Amygdala (tissue), 56 donors: ENCODE measurements at regions not wholly inside any gene's neighbourhood (a gene's known extent, or its start where the extent isn't known, plus 50 kb on each side); places are given as distances from the start of the nearest gene placed in this dataset.
"Not testable (repeated sequence)": the region's sequence is repeated elsewhere in the genome, so short reads cannot be mapped to it uniquely, and the experiment has no call there.

Experiments used
- DNase-seq, 56 donors: peaks; one replicate each; lab custom pipeline; 2025; lab: John Stamatoyannopoulos, UW

DNA sequence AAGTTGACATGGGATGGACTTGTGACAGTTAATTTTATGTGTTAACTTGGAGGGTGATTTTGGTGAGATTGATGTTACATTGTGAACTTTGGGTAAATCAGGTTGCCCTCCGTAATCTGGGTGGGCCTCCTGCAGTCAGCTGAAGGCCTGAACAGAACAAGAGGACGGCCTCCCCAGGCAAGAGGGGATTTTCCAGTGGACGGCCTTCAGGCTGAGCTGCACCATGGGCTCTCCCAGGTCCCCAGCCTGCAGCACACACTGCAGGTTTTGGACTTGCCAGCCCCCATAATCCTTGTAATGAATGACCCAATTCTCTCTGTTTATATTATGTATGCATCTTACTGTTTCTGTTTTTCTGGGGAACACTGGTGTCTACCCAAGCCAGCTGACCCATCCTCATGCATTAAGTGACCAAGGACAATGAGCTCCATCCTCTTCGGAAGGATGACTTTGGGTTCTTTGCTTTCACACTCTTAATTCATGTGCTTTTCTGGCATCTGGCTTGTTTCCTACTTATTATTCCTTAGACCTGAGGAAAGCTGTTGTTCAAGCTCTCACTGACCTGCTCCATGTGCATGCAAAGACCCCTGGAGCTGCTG lies 64.2 kb downstream of the DACT2 start:
- no peak for DNase-seq

DNA sequence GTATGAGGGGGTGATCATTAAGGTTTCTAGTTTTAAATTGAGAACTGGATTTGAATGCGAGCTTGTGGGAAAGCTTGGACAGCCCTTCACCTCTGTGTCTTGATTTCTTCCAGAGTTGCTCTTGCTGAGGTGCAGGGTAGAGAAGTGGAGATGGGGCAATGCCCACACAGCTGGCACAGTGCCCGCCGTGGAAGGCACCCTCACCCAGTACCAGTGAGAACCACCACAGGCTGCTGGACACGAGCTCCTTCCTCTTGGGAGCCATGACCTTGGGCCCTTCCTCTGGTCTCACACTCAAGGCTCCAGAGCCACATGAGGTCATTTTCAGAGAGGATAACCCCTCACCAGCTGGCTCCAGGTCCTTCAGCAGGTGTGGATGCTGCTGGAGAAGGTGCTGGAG lies 67.3 kb downstream of the DACT2 start:
- no peak for DNase-seq

DNA sequence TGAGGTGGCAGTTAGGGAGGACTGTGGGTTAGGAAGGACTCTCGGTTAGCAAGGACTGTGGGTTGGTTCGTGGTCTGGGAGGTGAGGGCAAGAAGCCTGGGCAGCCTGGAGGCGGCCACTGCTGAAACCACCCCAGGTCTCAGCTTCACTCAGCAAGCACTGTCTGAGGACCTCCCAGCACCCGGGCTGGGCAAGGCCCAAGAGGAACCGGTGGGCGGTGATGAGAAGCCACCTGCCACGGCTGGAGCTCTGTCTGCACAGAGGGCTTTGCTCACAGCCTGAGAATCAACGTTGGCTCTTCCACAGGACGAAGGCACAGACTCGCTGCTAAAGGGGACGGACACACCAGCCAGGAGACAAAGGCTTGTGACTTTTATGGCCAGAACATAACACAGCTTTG lies 69.3 kb downstream of the DACT2 start:
- no peak for DNase-seq

DNA sequence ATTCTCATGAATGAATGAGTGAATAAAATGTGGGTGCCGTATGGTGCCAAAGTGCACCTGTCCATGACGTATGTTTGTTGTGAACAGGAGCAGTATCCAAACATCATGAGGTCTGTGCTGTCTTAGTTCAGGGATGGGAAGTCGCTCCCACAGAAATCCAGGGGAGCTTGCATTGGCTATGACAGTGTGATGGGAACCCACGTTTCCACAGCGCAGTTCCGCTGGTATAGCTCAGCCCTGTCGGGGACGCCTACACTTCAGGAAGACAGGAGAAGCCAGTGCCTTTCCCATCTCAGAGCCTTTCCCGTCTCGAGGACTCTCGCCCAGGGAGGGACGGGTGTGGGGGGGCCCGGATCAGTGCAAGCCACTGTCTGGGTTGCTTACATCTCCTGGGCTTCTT lies 69.8 kb downstream of the DACT2 start:
- DNase-seq = no peak

DNA sequence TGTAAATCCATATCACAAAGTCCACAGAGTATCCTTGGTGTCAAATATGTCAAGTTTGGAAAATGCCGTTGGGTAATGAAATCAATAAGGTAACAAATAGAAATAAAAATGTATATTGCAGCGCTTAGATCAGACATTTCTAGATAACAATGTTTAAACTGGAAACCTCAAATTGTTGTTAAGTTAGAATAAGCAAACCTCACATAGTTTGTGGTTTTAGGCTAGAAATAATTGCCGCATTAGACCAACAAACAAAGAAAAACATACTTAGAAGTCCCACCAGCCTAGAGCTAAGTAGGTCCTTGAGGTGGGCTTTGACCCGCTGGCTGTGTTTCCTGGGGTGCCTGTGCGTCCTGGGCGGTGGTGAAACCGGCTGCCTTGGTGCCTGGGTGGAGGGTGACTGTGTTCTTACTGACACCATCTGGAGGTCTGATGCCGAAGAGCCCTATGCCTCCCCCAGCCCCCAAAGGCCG lies 71.4 kb downstream of the DACT2 start:
- no peak for DNase-seq

DNA sequence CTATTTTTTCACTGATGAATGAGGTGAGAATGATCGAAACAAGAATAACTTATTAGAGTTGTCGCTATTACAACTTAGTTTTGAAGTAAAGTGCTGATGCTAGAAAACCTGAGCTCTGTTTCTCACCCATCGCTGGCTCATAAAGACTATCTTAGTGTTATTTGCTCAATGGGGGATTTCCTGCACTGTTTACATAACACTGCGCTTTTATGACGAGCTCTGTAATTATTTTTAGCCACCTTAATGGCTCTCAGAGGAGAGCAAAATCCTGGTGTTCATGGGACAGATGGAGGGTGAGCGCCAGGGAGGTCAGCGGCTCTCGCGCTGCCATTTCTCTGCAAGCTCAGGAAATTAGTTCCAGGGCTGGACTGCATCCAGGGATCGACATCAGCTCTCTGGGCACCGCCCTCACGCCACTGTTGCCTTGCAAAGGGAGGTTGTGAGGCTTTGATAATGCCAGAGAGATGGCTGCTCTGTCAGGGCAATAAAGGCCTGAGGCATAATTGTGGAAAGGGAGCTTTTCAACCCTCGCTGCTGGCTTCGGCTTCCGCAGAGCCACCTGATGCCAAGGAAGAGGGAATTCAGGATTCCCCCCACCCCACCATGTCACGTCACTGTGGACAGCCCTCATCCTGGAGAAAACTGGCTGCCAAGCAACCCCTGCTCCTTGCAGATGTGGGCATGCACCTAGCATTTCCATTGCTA lies 72.0 kb downstream of the DACT2 start:
- peak in 3 of 56 donors; percentile 6 to 19 (median 10) for DNase-seq

DNA sequence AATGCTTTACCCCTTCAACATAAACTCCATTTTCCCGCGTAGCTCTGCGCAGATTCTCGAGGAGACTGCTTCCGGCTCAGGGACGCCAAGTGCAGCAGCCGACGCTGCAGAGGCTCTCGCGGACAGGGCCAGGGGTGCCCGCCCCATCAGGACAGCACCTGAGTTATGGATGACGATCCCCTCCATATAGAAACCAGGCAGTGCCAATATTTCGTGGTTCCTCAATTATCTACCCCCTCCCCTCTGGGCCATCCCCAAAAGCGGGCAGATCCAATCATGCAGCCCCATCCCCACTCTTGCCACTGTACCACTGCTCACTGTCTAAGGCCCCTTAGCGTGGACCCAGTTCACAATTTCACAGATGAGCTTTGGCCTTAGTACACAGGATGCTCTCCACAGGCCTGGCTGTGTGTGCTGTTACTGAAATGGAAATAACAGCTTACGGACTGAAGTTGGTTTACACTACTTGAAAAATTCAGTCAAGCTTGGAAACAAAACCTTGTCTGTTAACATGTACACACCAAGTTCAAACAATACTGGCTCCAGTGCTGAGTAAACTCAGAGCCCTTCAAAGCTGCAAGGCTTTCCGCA lies 74.5 kb downstream of the DACT2 start:
- DNase-seq = no peak

DNA sequence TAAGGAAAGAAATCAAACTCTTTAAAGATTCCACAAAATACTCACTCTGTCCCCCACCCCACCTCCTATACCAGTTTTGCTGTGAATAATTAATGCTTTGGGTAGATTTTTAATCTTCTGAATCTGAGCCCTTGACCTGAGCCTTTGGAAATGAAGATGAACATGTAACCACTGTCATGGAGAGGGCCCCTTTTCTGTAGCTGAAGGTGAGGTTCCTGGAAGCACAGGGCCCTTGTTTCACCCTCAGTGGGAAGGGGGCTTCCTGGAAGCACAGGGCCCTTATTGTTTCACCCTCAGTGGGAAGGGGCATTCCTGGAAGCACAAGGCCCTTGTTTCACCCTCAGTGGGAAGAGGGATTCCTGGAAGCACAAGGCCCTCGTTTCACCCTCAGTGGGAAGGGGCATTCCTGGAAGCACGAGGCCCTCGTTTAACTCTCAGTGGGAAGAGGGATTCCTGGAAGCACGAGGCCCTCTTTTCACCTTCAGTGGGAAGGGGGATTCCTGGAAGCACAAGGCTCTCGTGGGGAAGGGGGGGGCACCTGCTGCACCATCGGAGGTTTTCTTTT lies 75.7 kb downstream of the DACT2 start:
- DNase-seq = no peak

DNA sequence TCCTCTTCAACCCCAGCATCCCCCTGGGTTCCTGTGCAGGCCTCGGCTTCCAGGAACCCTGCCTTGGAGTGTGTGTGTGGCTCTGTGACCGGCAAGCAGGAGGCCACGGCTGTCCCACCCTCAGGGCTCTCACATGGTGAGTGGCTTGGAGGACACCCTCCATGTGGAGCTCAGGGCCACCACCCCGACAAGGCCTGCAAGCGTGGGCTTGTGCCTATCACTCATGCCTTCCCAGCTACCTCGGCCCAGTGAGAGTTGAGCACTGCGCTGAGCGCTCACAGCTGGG lies 76.7 kb downstream of the DACT2 start:
- DNase-seq = no peak

DNA sequence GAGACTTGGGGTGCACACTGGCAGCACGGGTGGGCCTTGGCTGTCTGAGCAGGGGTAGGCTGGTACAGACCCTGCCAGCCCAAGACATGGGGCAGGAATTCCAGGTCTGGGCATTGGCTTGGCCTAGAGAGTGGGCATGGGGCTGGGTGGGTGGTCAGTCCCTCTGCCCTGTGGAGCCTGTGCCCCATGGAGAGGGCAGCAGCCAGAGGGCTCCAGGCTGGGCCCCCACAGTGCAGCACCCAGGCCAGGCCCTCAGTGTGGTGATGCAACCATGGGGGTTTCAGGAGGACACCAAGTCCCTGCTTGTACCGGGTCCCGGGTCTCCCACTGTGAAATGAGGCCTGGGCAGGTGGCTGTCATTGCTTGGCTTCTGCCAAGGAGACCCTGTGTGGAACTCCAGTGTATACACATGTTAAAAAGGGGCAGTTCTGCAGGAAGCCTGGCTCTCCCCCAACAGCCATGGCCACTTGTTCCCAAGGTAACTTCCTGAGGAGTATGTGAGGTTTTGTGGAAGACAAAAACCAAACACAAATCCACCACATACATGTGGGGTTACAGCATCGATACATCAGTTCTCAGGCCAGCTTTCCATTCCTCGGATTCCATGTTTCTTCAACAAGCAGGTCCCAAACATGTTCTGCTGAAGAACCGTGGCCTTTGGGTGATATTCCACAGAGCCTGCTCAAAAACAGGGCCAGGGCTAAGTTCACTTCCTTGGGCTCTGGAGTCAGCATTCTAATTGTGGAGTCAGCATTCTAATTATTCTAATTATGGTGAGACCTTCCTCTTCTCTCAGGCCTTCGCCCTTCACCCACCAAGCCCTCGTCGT lies 77.3 kb downstream of the DACT2 start:
- DNase-seq = no peak

DNA sequence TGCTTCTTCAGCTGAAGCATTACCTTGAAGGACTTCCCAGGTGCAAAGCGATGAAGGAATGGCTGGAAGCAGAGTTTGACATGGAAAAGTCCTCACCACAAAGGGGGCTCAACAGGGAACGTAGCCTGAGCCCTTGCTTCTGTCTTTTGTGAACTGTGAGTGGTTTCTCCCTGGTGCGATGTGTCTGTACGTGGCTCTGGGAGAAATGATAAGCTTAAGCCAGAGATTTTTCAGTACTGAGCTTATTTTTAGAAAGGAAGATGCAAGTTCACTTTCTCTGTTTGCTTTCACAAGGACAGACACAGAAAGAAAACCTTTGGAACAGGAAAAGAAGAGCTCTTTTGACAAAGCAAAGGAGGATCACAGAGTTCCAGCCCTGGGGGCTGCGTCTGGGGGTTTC lies 79.4 kb downstream of the DACT2 start:
- DNase-seq = no peak

DNA sequence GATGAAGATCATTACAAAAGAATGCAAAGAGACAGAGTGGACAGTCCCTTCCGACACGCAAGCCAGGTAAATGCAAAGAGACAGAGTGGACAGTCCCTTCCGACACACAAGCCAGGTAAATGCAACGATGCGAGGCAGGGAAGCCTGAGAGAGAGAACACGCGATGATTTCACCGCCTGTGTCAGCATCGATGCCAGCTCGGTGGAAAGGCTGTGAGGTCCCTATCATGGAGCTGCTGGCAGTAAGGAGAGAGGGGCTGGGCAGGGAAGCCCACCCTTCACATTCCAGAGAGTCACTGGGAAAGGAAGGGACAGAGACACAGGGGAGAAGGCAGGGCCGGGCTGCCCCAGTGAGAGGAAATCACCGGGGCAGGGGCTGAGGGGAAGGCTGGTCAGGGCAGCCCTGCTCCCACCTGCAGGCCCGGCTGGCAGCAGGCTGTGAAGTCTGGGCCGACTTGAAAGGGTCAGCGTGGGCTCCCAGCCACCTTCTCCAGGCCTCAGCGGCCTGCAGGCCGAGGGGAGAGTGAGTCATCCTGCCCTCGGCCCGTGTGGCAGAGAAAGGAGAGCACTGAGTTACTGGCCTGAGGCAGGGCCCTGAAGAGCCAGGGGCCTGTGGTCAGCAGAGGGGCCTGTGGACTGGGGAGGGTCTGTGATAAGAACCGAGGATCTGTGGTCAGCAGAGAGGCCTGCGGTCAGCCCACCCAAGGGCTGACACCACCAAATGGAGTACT lies 80.4 kb downstream of the DACT2 start:
- no peak for DNase-seq

DNA sequence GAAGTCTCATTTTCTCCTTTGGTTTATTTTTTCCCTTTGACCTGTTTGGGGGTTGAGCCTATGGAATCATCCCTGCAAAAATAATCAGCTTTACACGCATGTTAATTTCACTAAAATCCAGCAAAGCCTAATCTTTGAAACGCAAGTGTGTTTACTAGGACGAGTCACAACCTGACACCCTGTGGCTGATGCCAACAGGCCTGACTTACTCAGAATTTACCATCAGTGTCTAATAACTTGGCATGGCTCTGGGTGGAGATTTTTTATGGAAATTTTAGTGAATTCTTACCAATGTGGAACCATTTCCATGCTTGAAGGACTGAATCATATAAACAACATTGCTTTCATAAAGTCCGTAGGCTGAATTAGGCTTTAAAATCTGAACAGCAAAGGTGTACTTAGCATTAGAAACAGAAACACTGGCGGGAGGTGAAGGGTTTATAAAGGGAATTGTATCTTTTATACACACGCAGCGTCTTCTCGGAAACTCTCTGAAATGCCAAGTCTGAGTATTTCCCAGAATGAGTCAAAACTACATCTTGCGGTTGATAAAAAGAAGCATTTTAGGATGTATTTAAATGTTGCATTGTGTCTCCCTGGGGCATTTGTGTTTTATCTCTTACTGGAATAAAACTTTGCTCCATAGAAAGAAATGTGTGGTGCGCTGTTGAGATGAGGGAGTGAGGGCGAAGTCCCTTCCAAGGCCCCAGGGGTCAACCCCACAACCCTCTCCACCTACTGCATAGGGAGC lies 81.2 kb downstream of the DACT2 start:
- DNase-seq = no peak

DNA sequence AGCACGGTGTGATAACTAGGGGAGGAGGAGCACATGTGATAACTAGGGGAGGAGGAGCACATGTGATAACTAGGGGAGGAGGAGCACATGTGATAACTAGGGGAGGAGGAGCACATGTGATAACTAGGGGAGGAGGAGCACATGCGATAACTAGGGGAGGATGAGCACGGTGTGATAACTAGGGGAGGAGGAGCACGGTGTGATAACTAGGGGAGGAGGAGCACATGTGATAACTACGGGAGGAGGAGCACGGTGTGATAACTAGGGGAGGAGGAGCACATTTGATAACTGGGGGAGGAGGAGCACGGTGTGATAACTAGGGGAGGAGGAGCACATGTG lies 85.7 kb downstream of the DACT2 start:
- DNase-seq = not testable (repeated sequence)

DNA sequence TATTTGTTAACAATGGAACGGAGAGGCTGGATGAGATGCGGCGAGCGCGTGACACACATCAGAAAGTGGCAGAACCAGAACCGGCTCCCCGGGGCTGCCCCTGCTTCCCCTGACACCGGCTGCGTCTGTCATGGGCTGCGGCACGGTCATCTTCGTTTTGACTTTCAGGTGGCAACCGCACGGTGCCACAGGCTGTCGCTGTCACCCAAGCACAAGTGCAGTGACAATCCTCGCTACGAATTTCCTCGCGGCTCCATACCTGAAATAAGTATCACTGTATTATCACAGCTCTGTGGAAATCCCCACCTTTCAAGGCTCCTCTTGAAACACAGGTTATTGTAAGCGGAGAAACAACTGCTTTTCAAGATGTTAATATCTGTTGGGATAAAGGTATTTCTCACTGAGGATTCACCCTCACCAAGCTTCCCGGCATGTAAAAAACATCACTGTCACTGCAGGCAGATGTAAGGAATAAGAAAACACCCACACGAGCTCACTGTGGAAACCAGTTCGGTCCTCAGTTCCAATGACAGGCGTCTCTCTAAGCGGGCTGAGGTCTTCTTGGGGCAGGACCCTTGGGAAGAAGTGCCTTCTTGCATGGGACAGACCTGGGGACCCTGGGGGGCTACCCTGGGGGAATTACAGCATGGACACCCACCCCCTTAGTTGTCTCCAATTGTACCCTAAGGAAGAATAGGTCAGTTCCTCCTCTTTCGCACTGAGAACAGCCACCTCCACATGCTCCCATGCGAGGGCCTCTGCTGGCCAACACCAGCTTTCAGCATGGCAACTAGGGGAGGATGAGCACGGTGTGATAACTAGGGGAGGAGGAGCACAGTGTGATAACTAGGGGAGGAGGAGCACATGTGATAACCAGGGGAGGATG lies 86.3 kb downstream of the DACT2 start:
- DNase-seq = no peak

DNA sequence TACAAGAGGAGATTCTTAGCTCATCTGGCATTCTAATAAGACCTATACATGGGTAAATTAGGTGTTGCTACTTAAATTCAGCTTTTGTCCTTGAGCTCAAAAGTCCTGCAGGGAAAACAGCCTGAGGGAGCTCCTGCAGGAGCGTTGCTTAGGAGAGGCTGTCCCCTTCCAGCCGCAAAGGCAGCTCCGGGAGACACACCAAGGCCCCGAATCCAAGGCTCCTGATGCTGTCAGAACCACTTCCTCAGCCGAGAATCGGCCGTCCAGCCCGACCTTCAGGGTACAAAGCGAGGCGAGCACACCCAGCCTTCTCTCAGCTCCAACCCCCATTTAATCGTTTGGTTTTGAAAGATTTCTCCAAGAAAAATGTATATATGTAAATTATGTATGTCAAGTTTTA lies 87.0 kb downstream of the DACT2 start:
- no peak for DNase-seq

DNA sequence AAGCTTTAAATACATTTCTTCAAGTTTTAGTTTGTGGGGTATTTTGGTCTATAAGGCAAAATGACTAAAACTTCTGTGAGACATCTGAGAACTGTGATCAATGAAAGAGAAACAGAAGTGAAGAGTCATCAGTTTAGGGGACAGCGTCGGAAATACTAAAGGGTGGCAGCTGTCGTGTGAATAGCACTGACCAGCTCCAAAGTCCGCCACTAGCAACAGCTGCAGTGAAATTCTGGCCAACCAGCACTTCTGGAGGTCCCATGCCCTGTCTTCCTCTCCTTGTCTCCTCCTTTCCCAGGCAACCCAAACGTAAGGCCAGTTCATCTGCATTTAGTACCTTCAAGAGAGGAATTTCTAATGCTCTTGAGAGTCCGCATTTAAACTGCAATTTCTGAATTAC lies 87.5 kb downstream of the DACT2 start:
- peak in 1 of 56 donors; percentile 5 for DNase-seq

DNA sequence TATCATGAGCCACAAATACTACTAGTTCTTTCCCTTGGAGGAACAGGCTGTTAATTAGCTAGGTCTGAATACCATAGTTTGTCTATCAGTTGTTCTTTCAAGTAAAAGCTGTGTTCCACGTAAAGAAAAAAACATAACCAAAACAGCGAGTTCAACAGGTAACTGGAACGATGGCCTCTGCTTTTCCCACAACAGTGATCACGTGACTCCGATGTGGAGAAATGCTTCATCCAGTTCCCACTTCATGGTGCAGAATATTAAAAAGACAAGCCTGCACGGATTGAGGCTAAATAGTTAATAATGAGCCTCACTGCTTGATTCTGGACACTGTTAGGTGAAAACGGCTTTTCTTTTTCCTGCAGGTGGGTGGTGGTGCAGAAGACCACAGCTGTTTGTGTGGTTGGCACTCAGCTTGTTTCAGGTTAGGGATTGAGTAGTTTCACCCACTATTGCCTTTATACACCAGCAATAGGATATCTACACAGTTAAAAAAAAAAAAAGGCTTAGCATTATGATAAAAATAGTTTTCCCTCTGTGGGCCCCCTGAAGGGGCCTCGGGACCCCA lies 88.1 kb downstream of the DACT2 start:
- DNase-seq = peak in 3 of 56 donors; percentile 7 to 15 (median 9)
